SK-N-SH treated with all-trans-retinoic acid at 6 μM for 48 hours (cell line): ENCODE measurements at regions not wholly inside any gene's neighbourhood (a gene's known extent, or its start where the extent isn't known, plus 50 kb on each side); places are given as distances from the start of the nearest gene placed in this dataset.

Source experiments
- ATAC-seq: fragments of 200-7000 bp; cut with Tn5 transposase; 3 replicates; pipeline ENCODE4 v1.9.1; 2020; ENCODE audit warnings: mild to moderate bottlenecking, moderate library complexity
- CSDC2 ChIP-seq: fragments of 250-450 bp; sonication (Bioruptor Pico); IDR thresholded peaks from 2 replicates; pipeline ENCODE4 v1.5.0; 2020; ENCODE audit warnings: mild to moderate bottlenecking, moderate library complexity
- ESRRG ChIP-seq: fragments of 250-450 bp; sonication (Bioruptor Pico); IDR thresholded peaks from 2 replicates; pipeline ENCODE4 v1.6.1; 2021; ENCODE audit warnings: mild to moderate bottlenecking
- GLIS3 ChIP-seq: fragments of 250-450 bp; sonication (Bioruptor Pico); IDR thresholded peaks from 2 replicates; pipeline ENCODE4 v1.5.0; 2020; ENCODE audit warnings: mild to moderate bottlenecking, moderate library complexity
- ISL1 ChIP-seq: fragments of 250-450 bp; sonication (Bioruptor Pico); IDR thresholded peaks from 2 replicates; pipeline ENCODE4 v2.1.2; 2022; ENCODE audit warnings: mild to moderate bottlenecking, moderate library complexity
- OSR1 ChIP-seq: fragments of 250-450 bp; sonication (Bioruptor Pico); IDR thresholded peaks from 2 replicates; pipeline ENCODE4 v1.8.0; 2022; ENCODE audit warnings: moderate library complexity, mild to moderate bottlenecking, inconsistent platforms
- PPARA ChIP-seq: fragments of 250-450 bp; sonication (Bioruptor Pico); IDR thresholded peaks from 2 replicates; pipeline ENCODE4 v1.5.0; 2020; ENCODE audit warnings: mild to moderate bottlenecking, borderline replicate concordance
- TCF4 ChIP-seq: fragments of 250-450 bp; sonication (Bioruptor Pico); IDR thresholded peaks from 2 replicates; pipeline ENCODE4 v1.8.0; 2021; ENCODE audit warnings: mild to moderate bottlenecking, moderate library complexity, borderline replicate concordance
- TOX ChIP-seq: fragments of 250-450 bp; sonication (Bioruptor Pico); IDR thresholded peaks from 2 replicates; pipeline ENCODE4 v1.8.0; 2021; ENCODE audit warnings: mild to moderate bottlenecking, moderate library complexity, borderline replicate concordance
- ZC3H10 ChIP-seq: fragments of 250-450 bp; sonication (Bioruptor Pico); IDR thresholded peaks from 2 replicates; pipeline ENCODE4 v1.5.1; 2021; ENCODE audit warnings: mild to moderate bottlenecking, moderate library complexity
- ZFP3 ChIP-seq: fragments of 250-450 bp; sonication (Bioruptor Pico); IDR thresholded peaks from 2 replicates; pipeline ENCODE4 v1.5.0; 2020; ENCODE audit warnings: mild to moderate bottlenecking, moderate library complexity
- ZNF565 ChIP-seq: fragments of 450-650 bp; formaldehyde crosslinking; conservative IDR thresholded peaks from 2 replicates; pipeline ENCODE4 v1.5.0; 2020; ENCODE audit warnings: low read depth, mild to moderate bottlenecking, moderate library complexity
- ZNF70 ChIP-seq: fragments of 450-650 bp; formaldehyde crosslinking; IDR thresholded peaks from 2 replicates; pipeline ENCODE4 v1.5.0; 2020; ENCODE audit warnings: mild to moderate bottlenecking, moderate library complexity
- ZNF8 ChIP-seq: fragments of 450-650 bp; formaldehyde crosslinking; IDR thresholded peaks from 2 replicates; pipeline ENCODE4 v1.5.0; 2020; ENCODE audit warnings: mild to moderate bottlenecking, moderate library complexity
- TF ChIP-seq, protein P1 (sequence below): fragments of 250-450 bp; sonication (Bioruptor Pico); IDR thresholded peaks from 2 replicates; pipeline ENCODE4 v1.5.1; 2020; ENCODE audit warnings: low read depth, mild to moderate bottlenecking, moderate library complexity
- TF ChIP-seq, protein P2 (sequence below): fragments of 250-450 bp; sonication (Bioruptor Pico); IDR thresholded peaks from 2 replicates; pipeline ENCODE4 v1.8.0; 2020; ENCODE audit warnings: mild to moderate bottlenecking, moderate library complexity, borderline replicate concordance
- TF ChIP-seq, protein P3 (sequence below): fragments of 250-450 bp; sonication (Bioruptor Pico); IDR thresholded peaks from 2 replicates; pipeline ENCODE4 v1.8.0; 2021; ENCODE audit warnings: low read depth, mild to moderate bottlenecking, moderate library complexity, borderline replicate concordance

DNA sequence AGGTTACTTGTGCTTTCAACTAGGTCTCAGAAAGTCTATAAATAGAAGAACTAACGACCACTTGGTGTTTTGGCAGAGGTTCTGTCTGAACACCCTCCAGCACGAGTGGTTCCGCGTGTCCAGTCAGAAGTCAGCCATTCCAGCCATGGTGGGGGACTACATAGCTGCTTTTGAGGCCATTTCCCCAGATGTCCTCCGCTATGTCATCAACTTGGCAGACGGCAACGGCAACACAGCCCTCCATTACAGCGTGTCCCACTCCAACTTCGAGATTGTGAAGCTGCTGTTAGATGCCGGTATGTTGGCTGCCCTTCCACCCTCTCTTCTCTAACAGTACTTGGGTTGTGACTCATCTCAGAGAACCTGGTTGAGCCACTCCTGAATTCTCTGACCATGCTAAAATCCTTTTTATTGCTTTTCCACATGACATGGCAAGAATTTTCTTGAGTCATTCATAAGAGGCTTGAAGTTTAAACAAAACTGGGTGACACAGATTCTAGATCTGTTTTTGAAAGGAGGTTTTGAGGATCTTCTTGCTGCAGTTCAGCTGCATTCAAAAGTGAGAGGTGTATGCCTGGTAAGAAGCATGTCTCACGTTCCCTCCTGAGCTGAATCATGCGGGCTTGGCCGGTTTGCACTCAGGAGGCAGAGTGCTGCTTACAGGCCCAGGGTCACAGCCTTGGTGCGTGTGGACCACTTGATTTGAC is 103.1 kb upstream of the DMRT1 start:
- TF ChIP-seq GLIS3 (CRISPR knock-in tag) (no peak), ZNF565 (CRISPR knock-in tag) (no peak), TCF4 (CRISPR knock-in tag) (no peak), ZC3H10 (CRISPR knock-in tag) (no peak)
- TF ChIP-seq, protein P1, sequence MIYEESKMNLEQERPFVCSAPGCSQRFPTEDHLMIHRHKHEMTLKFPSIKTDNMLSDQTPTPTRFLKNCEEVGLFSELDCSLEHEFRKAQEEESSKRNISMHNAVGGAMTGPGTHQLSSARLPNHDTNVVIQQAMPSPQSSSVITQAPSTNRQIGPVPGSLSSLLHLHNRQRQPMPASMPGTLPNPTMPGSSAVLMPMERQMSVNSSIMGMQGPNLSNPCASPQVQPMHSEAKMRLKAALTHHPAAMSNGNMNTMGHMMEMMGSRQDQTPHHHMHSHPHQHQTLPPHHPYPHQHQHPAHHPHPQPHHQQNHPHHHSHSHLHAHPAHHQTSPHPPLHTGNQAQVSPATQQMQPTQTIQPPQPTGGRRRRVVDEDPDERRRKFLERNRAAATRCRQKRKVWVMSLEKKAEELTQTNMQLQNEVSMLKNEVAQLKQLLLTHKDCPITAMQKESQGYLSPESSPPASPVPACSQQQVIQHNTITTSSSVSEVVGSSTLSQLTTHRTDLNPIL (CRISPR knock-in tag): no peak
- TF ChIP-seq, protein P2, sequence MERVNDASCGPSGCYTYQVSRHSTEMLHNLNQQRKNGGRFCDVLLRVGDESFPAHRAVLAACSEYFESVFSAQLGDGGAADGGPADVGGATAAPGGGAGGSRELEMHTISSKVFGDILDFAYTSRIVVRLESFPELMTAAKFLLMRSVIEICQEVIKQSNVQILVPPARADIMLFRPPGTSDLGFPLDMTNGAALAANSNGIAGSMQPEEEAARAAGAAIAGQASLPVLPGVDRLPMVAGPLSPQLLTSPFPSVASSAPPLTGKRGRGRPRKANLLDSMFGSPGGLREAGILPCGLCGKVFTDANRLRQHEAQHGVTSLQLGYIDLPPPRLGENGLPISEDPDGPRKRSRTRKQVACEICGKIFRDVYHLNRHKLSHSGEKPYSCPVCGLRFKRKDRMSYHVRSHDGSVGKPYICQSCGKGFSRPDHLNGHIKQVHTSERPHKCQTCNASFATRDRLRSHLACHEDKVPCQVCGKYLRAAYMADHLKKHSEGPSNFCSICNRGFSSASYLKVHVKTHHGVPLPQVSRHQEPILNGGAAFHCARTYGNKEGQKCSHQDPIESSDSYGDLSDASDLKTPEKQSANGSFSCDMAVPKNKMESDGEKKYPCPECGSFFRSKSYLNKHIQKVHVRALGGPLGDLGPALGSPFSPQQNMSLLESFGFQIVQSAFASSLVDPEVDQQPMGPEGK (CRISPR knock-in tag): no peak
- peak; percentile 51 for ATAC-seq

DNA sequence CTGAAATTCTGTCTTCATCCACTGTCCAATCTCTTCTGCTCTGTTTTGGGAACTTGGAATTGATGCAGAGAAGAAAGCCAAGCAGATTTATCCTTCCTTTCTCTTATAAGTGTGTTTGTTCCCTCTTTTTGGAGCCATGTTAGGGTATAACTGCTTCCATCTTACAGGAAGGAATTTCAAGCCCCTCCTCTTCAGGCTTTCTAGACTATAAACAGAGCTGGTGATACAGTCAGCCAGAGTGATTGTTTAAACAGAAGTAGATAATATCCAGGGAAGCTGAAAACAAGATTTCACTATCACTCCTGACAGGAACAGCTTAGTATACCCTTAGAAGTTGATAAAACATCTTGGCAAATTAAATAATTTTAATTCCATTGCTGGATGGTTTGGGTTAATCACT is 102.1 kb upstream of the DMRT1 start:
- ATAC-seq: no peak

DNA sequence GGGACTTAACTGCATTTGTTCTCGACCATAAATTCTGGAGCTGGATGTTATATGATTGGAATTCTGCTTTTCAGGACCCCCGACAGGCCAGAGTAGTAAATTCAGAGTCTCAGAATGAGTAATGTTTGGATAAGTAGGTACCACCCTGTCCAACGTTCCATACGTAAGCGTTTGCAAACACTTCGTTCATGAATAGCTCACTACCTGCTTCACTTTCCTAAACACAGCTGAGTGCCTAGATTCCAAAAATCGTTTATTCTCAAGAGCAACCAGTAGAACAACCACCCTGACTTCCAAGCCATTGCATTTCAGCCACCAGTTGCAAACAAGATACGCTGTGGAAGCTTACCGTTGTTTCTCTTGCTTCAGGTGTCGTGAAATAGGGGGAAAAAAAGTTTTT is 101.3 kb upstream of the DMRT1 start:
- TF ChIP-seq, protein P1 (CRISPR knock-in tag): no peak
- TF ChIP-seq ESRRG (CRISPR knock-in tag) (no peak), ISL1 (CRISPR knock-in tag) (no peak)
- no peak for ATAC-seq

More for the DNA sequence above, 102.1 kb upstream of the DMRT1 start:
- no peak for TF ChIP-seq GLIS3 (CRISPR knock-in tag)
- TF ChIP-seq ZNF70 (CRISPR knock-in tag): no peak
- no peak for TF ChIP-seq ZNF565 (CRISPR knock-in tag)
- no peak for TF ChIP-seq PPARA
- TF ChIP-seq OSR1 (CRISPR knock-in tag): no peak
- TF ChIP-seq ISL1 (CRISPR knock-in tag): no peak
- TF ChIP-seq, protein P3, sequence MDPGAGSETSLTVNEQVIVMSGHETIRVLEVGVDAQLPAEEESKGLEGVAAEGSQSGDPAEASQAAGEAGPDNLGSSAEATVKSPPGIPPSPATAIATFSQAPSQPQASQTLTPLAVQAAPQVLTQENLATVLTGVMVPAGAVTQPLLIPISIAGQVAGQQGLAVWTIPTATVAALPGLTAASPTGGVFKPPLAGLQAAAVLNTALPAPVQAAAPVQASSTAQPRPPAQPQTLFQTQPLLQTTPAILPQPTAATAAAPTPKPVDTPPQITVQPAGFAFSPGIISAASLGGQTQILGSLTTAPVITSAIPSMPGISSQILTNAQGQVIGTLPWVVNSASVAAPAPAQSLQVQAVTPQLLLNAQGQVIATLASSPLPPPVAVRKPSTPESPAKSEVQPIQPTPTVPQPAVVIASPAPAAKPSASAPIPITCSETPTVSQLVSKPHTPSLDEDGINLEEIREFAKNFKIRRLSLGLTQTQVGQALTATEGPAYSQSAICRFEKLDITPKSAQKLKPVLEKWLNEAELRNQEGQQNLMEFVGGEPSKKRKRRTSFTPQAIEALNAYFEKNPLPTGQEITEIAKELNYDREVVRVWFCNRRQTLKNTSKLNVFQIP (CRISPR knock-in tag): no peak
- no peak for TF ChIP-seq TOX (CRISPR knock-in tag)
- TF ChIP-seq, protein P1 (CRISPR knock-in tag): no peak
- no peak for TF ChIP-seq CSDC2 (CRISPR knock-in tag)

DNA sequence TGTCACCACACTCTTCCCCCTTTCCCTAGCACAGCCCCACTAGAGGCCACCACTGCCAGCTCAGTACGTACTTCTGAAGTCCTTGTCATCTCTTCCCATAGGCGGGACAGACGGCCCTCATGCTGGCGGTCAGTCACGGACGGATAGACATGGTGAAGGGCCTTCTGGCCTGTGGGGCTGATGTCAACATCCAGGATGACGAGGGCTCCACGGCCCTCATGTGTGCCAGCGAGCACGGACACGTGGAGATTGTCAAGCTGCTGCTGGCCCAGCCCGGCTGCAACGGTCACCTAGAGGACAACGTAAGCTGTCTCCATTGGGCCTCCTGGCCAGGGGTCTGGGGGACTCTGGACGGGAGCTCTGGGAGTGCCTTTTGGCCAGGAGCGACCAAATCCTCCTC is 99.4 kb upstream of the DMRT1 start:
- ATAC-seq: no peak
- TF ChIP-seq ZC3H10 (CRISPR knock-in tag) (no peak), ZNF8 (CRISPR knock-in tag) (no peak), ZFP3 (no peak), GLIS3 (CRISPR knock-in tag) (no peak)
- TF ChIP-seq, protein P1 (CRISPR knock-in tag): no peak
- TF ChIP-seq, protein P3 (CRISPR knock-in tag): no peak
